Umbilical cord (tissue), 1 donor: ENCODE measurements at regions not wholly inside any gene's neighbourhood (a gene's known extent, or its start where the extent isn't known, plus 50 kb on each side); places are given as distances from the start of the nearest gene placed in this dataset.
"Not testable (repeated sequence)": the region's sequence is repeated elsewhere in the genome, so short reads cannot be mapped to it uniquely, and the experiment has no call there.

Experiments
- DNase-seq: peaks from one replicate; pipeline ENCODE4 v3.0.0-alpha.2; 2015; ENCODE audit warnings: low spot score

DNA sequence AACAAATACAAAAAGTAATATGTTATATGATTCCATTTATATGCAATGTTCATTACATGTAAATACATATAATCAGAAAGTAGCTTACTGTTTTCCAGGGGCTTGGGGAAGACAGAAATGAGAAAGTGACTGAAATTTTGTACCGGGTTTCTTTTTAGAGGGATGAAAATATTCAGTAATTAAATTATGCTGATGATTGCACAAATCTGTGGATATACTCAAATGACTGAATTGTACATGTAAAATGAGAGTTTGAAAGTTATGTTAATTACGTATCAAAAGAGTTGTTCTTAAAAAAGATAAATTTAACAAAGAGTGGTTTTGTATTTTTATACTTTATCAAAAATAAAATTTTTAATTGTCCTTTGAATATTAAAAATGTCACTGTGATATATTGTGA, 856.3 kb downstream of the DSC3 start:
- no peak for DNase-seq

DNA sequence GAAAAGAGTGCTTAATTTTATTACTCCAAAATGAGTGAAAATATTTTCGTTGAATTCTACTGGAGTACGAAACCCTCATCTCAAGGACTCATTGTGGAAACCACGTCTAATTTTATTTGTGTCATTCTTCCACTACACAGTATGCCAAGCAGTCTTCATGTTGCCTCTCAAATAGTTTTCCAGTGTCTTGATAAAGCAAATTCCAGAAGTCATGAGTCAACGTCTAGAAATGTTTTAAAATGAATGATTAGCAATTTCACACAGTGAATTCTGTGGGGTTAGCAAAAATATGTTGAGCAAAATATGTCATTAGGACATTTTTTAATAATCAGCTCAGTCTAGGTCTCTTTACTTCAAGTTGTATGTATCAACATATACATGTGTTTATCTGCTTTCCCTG, 865.5 kb downstream of the DSC3 start:
- DNase-seq, result no peak

DNA sequence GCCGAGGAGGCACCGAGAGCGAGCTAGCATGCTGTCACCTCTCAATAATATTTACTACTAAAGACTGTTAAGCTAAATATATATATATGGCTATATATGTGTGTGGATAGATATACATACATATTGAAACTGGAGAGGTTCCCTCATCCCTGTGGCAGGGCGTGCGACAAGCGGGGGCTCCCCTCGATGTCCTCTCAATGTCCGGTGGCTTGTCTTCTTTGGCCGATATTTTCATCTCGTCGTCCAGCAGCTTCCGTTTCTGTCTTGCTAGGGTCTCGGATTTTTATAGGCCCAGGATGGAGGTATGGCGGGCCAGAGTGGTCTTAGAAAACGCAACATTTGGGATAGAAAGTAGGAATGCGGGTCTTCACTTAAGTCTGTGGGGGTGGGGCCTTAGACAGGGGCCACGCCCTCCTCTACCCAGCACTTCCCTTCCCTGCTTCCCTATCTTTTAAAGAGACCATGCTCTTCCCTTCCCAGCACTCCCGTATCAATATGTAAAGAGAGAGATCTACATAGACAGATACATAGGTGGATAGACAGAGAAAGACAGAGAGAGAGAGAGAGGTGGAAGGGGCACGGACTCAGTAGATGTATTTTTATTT, 866.8 kb downstream of the DSC3 start:
- DNase-seq, result no peak

DNA sequence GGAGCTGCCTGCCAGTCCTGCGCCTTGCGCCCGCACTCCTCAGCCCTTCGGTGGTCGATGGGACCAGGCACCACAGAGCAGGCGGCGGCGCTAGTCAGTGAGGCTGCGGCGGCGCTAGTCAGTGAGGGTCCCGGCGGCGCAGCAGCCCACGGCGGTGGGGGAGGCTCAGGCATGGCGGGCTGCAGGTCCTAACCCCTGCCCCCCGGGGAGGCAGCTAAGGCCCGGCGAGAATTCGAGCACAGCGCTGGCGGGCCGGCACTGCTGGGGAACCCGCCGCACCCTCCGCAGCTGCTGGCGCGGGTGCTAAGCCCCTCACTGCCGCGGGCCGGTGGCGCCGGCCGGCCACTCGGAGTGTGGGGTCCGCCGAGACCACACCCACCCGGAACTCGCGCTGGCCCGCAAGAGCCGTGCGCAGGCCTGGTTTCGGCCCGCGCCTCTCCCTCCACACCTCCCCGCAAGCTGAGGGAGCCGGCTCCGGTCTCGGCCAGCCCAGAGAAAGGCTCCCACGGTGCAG, 867.4 kb downstream of the DSC3 start:
- no peak for DNase-seq

DNA sequence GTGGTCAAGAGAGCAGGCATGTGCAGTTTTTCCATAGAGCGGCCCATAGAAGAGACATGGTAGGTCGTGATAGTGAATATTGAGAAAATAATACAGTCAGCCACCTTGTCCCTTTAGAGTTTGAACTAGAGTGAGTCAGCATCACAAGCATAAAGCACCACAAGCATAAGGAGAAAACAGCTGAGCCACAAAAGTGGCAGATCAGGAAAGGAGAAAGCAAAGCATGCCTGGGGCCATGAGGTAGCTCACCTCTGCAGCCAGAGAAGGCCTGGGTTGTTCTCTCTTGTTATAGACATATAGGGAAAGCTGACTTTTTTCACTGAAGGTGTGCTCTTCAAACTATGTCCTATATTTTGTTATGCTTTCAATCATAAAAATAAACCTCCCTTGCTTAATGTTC, 879.0 kb downstream of the DSC3 start:
- DNase-seq, result no peak

DNA sequence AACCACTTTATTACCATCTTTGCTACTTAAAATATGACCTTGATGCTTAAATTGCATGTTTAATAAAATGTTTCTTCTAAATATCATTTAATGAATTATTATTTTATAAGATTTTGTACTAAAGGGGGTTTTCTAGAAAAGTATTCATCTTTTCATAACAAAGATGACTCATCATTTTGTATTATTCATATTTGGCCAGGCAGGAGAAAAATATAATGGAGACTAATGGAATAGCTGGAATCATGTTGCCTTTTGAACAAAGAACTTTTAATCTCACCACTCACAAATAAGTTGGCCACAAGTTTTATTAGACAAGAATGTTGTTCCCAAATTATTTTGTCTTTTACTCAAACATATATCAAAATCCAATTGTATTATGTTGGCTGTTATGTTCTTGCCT, 882.4 kb downstream of the DSC3 start:
- DNase-seq, result no peak

DNA sequence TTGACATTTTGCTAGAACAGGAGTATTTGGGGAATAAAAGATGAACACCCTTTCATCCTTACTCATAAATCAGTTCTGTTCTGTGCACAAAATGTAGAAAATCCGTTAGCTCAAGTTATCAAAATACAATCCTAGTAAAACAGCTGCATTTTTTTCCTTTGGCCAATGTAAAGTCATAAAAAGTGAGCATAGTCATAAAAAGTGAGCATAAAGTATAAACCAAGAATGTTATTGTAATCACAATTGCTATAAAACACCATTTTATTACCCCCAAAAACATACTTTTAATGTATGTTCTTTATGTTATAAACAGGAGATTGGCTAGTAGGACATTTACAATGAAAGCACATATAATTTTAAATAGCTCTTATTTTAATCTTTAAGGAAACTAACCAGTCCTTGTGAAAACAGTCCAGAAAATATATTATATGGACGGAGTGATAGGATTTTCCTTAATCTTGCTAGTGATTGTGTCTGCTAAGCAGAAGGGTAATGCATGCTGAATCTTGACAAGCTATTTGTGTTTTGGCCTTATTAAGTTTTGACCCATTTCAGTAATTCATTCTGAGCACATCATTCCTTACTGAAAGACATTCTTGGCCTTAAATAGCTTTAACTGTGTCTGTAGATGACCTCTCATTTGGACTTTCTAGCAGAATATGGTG, 891.8 kb downstream of the DSC3 start:
- peak; percentile 86 for DNase-seq

DNA sequence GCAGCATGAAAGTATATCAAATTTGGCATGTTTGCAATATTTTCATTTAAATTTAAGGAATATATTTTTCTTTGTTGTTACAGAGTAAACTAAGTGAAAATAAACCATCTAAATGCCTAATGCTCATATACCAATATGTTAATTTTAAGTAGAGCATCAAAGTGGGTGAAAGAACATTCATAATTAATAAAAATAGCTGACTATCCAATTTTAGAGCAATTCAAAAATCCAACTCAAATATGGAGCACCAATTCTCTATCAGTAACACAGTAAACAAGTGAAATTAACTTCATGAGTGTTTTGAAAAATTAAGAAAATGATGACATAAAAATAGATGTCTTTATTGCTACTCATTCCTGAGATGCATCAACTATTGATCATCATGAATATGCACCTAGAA, 893.0 kb downstream of the DSC3 start:
- no peak for DNase-seq

DNA sequence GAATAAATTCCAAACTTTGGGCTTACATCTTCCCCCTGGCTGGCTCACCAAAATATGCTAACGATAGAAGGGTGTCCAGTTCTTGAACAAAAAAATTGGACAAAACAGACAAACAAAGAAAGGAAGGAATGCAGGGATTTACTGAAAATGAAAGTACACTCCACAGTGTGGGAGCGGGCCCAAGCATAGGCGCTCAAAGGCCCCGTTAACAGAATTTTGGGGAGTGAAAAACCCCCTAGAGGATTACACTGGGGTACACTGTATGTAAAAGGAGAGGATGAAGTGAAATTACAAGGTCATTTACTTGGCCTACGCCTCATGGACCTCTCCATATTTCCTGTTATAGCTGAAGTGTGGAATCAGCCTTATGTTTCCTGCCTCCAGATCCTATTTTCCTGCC, 899.7 kb downstream of the DSC3 start:
- no peak for DNase-seq

DNA sequence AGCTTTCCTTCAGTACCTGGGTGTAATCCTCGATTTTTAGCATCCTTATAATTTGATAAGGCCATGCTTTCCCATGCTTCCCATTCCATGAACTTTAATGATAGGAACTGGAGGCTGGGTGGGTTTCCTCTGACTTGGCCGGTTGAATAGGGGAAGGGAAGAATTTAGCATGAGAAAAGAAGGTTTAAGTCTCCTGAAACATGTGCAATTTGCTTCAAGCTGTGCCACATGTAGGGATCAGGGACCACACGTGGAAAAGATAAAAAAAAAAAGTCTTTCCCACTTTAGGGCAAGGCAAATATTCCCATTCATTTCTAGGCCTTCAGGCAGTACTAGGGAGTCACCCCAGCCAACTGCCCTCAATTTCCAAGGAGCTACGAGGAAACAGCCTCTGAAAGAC, 900.3 kb downstream of the DSC3 start:
- no peak for DNase-seq

DNA sequence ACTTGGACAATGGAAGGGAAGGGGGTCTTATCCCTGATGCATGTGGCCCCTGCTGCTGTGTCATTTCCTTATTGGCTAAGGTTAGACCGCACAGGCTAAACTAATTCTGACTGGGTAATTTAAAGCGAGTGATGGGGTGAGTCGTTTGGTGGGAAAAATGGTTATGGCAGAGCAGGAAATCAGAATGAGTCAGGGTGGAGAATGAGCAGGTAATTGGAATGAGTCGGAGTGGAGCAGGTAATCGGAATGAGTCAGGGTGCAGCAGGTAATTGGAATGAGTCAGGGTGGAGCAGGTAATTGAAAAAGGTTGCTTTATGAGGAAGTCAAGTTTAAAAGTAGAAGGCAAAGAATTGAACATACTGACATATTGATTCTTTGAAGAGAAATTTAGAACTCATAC, 901.0 kb downstream of the DSC3 start:
- DNase-seq, result not testable (repeated sequence)

DNA sequence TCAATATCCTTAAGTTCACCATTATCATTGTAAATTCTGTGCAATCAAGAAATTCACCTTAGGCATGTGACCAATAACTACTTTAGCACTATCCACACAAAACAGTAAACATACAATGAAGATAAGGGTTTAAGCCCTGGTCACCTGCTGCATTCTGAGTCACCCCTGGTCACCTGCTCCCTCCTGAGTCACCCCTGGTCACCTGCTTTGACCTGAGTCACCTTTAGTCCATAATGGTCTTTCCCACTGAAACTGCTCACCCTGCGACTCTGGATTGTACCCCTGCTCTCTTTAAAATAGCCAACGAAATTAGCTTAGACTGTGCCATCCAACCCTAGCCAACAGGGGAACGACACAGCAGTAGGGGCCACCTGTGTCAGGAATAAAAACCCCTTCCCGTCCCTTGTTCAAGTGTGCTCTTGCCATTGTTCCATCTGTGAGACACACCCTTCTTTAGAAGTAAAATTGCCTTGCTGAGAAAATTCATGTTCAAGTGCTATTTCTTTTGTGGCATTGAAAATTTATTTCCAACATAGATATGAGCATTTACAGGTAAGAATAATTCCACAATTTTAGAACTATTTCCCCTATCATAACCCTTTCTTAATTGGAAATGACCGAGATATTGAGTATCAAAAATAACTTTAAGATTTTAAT, 902.8 kb downstream of the DSC3 start:
- DNase-seq, result no peak

DNA sequence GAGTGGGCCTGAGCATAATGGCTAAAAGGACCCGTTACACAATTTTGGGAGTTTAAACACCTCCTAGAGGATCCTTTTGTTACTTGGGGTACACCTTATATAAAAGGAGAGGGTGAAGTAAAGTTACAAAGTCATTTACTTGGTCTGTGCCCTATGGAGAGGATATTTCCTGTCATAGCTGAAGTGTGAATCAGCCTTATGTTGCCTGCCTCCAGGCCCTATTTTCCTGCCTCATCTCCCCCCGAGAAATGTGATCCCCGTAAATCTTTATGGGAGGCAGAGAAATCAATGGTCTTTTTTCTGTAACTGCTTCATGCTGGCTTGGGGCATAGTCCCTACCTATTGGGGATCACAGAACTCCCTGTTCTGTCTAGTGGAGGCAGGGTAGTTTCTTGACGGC, 906.6 kb downstream of the DSC3 start:
- no peak for DNase-seq

DNA sequence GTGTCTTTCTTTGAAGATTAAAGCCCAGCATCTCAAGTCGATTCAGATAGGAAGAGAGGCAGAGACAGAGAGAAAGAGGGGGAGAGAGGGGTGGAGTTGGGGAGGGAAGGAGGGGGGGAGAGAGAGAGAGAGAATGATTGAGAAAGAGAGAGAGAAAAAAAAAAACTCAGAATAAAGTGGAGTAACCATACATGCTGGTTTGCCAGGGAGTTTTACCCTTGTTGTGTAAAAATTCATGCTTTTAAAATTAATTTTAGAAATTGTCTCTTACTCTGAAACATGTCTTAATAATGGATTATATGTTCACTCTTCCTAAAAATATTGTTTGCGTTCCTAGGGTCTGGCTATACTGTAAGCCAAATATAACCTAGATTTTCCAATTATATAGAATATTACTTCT, 908.5 kb downstream of the DSC3 start:
- DNase-seq, result no peak

DNA sequence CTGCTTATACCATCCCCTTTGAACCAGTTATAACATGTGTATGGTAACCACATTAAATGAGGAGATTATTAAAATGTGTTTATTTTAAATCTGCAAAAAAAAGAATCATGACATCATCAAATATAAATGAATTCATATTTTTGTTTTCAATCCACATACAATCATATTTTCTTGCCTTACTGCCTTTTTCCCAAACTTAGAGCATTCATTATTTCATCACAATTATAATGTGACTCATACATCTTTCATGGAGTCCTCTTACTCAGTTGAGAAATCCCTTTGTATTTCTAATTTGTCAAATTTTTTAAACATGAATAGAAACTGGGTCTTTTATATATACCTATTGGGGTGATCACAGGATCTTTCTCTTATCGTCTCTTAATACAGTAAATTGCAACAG, 909.6 kb downstream of the DSC3 start:
- no peak for DNase-seq

DNA sequence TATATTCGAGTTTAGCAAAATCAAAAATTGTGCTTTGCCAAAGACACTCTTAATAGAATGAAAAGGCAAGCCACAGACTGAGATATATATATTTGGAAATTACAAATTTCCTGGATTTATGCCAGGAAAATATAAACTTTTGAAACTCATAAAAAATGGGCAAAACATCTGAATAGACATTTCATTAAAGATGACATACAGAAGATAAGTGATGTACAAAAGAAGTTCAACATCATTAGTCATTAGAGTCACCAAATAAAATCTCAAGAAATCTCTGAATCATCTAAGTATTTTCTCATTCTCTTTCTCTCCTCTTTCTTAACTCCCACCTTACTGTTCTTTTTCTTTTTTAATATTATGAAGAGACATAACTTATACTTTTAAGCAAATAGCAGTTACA, 921.1 kb downstream of the DSC3 start:
- no peak for DNase-seq

DNA sequence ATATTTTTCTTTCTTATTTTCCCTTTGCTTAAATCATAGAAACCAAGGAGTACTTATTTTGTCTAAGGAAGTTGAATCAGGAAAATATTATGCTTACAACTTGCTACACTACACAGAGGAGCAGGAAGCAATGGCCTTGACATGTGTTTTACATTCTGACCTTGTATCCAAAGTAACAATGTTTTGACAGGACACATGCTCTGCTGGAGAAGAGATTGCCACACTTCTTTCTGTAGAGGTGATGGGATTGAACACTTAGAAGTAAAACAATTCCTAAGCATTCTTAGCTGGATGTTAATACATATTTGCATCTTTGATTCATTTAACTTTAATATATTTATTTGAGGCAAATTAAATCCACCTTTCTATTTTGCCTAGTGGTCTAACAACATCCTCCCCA, 929.1 kb downstream of the DSC3 start:
- DNase-seq, result no peak

DNA sequence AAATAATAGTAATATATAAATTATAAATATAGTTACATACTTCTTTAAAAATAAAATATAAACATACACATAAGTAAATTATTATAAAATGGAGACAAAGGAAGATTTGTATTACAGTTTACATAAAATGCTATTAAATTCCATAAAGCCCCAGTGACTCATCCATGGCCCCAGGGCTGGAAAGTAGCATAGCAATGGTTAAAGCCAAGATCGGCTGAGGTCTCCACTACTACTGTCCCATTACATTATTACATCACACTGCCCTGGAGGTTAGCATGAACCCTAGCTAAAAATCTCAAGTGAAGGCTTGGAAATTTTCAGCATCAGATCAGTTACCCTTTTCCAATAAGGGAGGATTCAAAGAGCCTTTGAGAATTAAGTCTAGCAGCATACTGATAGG, 936.2 kb downstream of the DSC3 start:
- no peak for DNase-seq

DNA sequence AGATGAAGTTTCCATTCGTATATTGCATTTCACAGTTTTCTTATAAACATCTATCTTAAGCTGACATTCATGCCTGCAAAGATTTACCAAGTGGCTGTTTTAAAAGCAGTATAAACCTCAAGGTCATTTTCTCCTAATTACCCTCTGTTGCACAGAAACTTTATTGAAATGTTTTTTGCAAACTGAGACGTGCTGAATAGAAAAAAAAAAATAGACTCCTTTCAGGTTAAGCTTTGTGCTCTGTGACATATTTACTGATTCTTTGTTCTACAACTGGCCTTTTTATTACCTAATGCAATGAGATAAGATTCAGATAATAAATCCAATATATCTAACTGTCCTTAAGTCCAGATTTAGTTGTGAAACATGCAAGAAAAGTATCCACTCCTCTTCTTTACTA, 938.7 kb downstream of the DSC3 start:
- DNase-seq, result peak; percentile 83

DNA sequence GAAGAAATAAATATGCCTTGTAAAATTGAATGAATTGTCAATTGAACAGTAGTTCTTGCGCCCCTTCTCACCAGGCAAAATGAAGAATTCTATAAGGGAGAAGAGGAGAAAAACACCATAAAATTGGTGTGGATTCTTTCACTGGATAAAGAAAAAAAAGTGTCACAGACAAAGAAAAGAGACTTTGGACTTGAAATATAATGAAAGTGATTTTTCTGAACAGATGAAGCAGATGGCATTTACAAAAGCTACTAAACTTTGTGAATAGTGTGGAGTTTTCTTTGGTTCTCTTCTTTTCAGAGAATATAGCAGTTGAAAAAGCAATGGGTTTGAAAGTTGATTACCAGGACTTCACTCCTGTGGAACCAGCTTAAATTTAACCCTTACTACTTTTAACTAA, 945.7 kb downstream of the DSC3 start:
- DNase-seq, result no peak

DNA sequence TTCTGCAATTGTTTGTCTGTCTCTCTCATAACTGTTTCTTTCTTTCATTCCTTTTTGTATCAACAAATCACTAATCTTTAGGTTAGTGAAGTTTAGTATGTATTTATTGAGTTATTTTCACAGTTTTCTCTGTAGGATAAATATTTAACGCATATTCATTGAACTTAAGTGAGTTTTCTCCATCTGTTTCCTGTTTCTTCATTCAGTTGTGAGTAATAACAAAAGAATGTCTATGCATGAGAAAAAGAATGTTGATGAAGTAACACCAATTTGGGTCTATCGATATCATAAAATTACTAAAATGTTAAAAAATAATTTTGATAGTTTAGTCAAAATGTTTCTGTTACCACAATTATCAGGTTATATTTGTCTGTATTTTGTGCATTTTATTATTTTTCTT, 948.0 kb downstream of the DSC3 start:
- no peak for DNase-seq

DNA sequence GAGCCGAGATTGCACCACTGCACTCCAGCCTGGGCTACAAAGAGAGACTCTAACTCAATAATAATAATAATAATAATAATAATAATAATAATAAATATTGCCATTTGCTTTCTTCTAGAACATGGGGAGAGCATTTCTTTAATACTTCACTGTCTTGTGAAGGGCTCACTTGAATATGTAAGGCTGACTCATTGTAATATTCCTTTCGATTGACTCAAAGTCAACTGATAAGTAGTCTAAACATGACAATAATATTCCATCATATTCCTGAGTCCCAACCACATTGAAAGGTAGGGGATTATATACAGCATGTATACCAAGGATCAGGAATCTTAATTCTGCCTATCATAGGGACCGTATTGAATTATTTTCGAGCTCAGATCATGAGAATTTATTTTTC, 949.2 kb downstream of the DSC3 start:
- DNase-seq, result no peak
